Panc1 (cell line): ENCODE measurements at regions not wholly inside any gene's neighbourhood (a gene's known extent, or its start where the extent isn't known, plus 50 kb on each side); places are given as distances from the start of the nearest gene placed in this dataset.

Experiments used
- ATAC-seq: fragments of 200-7000 bp; cut with Tn5 transposase; 2 replicates; pipeline ENCODE4 v1.9.1; 2020; ENCODE audit warnings: mild to moderate bottlenecking, moderate library complexity
- BruUV-seq: library from RNA; stranded (reverse); fragments of 400-500 nt; replicated peaks from 2 replicates; lab custom pipeline; 2021; lab: Mats Ljungman, UMichigan
- CTCF ChIA-PET: fragments of 300-600 bp; sonication (Branson Sonifier 250); formaldehyde crosslinking; loops from one replicate; lab custom pipeline; 2022; ENCODE audit warnings: antibody characterized with exemption; lab: Charles Lee
- POLR2A ChIA-PET: fragments of 300-600 bp; sonication (Branson Sonifier 250); formaldehyde crosslinking; loops from one replicate; lab custom pipeline; 2022; ENCODE audit warnings: antibody characterized with exemption; lab: Charles Lee
- DNase-seq: peaks from one replicate; pipeline ENCODE4 v3.0.0-alpha.2; 2010; ENCODE audit warnings: low read depth, low spot score
- H3K27ac ChIP-seq: 2 replicates; pipeline ENCODE4 v1.5.1; 2011; ENCODE audit warnings: mild to moderate bottlenecking, low read length, inconsistent platforms
- H3K27me3 ChIP-seq: fragments of 200-500 bp; sonication (Bioruptor generic); 2 replicates; pipeline ENCODE4 v1.6.0; 2014; ENCODE audit warnings: low read length, inconsistent platforms; ENCODE audit not compliant: control insufficient read depth, insufficient read depth
- H3K36me3 ChIP-seq: fragments of 200-500 bp; sonication (Bioruptor generic); 2 replicates; pipeline ENCODE4 v1.5.1; 2014; ENCODE audit warnings: inconsistent platforms, mild to moderate bottlenecking, low read length, moderate library complexity; ENCODE audit not compliant: control insufficient read depth, insufficient read depth
- H3K4me1 ChIP-seq: 2 replicates; pipeline ENCODE4 v1.5.1; 2011; ENCODE audit warnings: inconsistent platforms, mild to moderate bottlenecking, low read length, moderate library complexity; ENCODE audit not compliant: control insufficient read depth, insufficient read depth
- H3K4me3 ChIP-seq, 2 experiments: 2 replicates each; pipeline ENCODE4 v1.5.1; 2011 to 2012; ENCODE audit warnings: low read depth in 2 of 2, low read length in 2 of 2, mild to moderate bottlenecking in 2 of 2, inconsistent platforms in 1 of 2, moderate library complexity in 1 of 2
- H3K9me3 ChIP-seq: fragments of 200-500 bp; sonication (Bioruptor generic); 2 replicates; pipeline ENCODE4 v1.5.1; 2014; ENCODE audit warnings: low read depth, mild to moderate bottlenecking, inconsistent platforms, low read length, moderate library complexity; ENCODE audit not compliant: control insufficient read depth, insufficient read depth
- CTCF ChIP-seq: fragments of 450-650 bp; IDR thresholded peaks from 2 replicates; pipeline ENCODE4 v1.5.1; 2017; ENCODE audit warnings: mild to moderate bottlenecking
- POLR2AphosphoS5 ChIP-seq: IDR thresholded peaks from 2 replicates; pipeline ENCODE4 v1.6.1; 2012; ENCODE audit warnings: mild to moderate bottlenecking, low read depth, low read length, moderate library complexity
- REST ChIP-seq, 2 experiments: IDR thresholded peaks; 2 replicates each; pipeline ENCODE4 v1.6.1; 2011 to 2012; ENCODE audit warnings: low read depth in 2 of 2, control low read depth in 1 of 2, low read length in 1 of 2, mild to moderate bottlenecking in 1 of 2, moderate library complexity in 1 of 2; ENCODE audit not compliant: insufficient read depth in 1 of 2
- SIN3A ChIP-seq: IDR thresholded peaks from 2 replicates; pipeline ENCODE4 v1.6.1; 2012; ENCODE audit warnings: low read depth, mild to moderate bottlenecking, low read length, moderate library complexity, borderline replicate concordance; ENCODE audit not compliant: insufficient read depth
- TCF7L2 ChIP-seq: IDR thresholded peaks from 2 replicates; pipeline ENCODE4 v1.6.1; 2011; ENCODE audit warnings: mild to moderate bottlenecking, low read depth, low read length, inconsistent platforms
- in situ Hi-C: cut with HindIII; loops from 2 replicates; pipeline ENCODE4 v1.10.0; 2016; ENCODE audit warnings: low sequenced_read_pairs, low pct_unique_long_range_greater_than_20kb
- intact Hi-C: fragments of 100-400 bp; cut with micrococcal nuclease; formaldehyde crosslinking; loops from one replicate; pipeline ENCODE4 v1.10.0; 2022; ENCODE audit not compliant: unreplicated experiment

- Histone ChIP-seq H3K9me3 (no peaks in the 10 kb centered on the region), H3K36me3 (no peaks in the 10 kb centered on the region), H3K4me3 (no peak overlapping the region), H3K4me1 (no peaks in the 10 kb centered on the region), H3K27me3 (no peaks in the 10 kb centered on the region), H3K27ac (no peak overlapping the region)
- ATAC-seq (no peak), DNase-seq (no peak)
- no TSS peak for BruUV-seq
- intact Hi-C loops: no loop called here
- CTCF ChIA-PET: no interaction called here
- in situ Hi-C loops: no loop called here
- POLR2A ChIA-PET: interaction anchor here (0.6 kb wide), 1 partner anchor 400 kb away, joined by 3 read pairs; no protein-coding TSS in a partner anchor
- no peak for TF ChIP-seq SIN3A
- TF ChIP-seq CTCF: no peak
- no peak for TF ChIP-seq REST (IDR thresholded peaks at IDR 0.05; ENCODE audit: insufficient read depth in 1 of 2, low read depth in 2 of 2, low read length in 1 of 2)
- TF ChIP-seq POLR2AphosphoS5: no peak
- no peak for TF ChIP-seq TCF7L2
Observed at GRCh38 chr18:25764777-25765176, 325.6 kb downstream of the SS18 start.

DNA sequence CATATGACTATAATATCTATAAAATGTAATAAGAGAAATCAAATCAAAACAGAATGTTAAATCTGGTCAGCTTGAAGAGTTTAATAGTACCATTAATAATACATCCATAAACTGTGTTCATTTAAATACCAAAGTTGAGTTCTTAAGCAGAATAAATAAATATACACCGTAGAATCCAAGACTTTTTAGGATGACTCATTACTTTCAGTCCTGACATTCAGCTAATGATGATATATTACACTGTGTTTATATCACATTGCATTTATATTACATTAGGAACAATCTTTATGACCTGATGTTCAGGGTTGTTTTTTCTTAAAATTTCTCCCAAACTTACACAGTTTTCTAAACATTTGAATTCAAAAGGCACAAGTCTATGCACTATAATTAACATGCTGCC, 331.3 kb downstream of the SS18 start:
- H3K36me3 ChIP-seq: no peaks in the 10 kb centered on the region
- ATAC-seq (no peak), DNase-seq (no peak)
- BruUV-seq: no TSS peak
- H3K27ac ChIP-seq: no peak overlapping the region
- CTCF ChIA-PET: no interaction called here
- in situ Hi-C loops (no loop called here), intact Hi-C loops (no loop called here)
- H3K9me3 ChIP-seq: no peaks in the 10 kb centered on the region
- POLR2A ChIA-PET: no interaction called here
- H3K4me1 ChIP-seq: no peaks in the 10 kb centered on the region
- no peaks in the 10 kb centered on the region for H3K27me3 ChIP-seq
- no peak for TF ChIP-seq CTCF
- TF ChIP-seq REST (IDR thresholded peaks at IDR 0.05; ENCODE audit: insufficient read depth in 1 of 2, low read depth in 2 of 2, low read length in 1 of 2): no peak
- no peak for TF ChIP-seq POLR2AphosphoS5
- TF ChIP-seq TCF7L2: no peak
- TF ChIP-seq SIN3A: no peak
- H3K4me3 ChIP-seq: no peak overlapping the region
